IMR-90 (cell line): ENCODE measurements at regions not wholly inside any gene's neighbourhood (a gene's known extent, or its start where the extent isn't known, plus 50 kb on each side); places are given as distances from the start of the nearest gene placed in this dataset.

Experiments
- ATAC-seq: fragments of 200-7000 bp; cut with Tn5 transposase; 2 replicates; pipeline ENCODE4 v1.9.1; 2020; ENCODE audit warnings: low read depth, mild to moderate bottlenecking, moderate library complexity
- BruUV-seq: library from RNA; stranded (reverse); fragments of 400-500 nt; replicated peaks from 2 replicates; lab custom pipeline; 2021; lab: Mats Ljungman, UMichigan
- CTCF ChIA-PET: fragments of 300-600 bp; formaldehyde crosslinking; extraction: SDS; loops from one replicate; lab custom pipeline; 2021; ENCODE audit warnings: antibody characterized with exemption; lab: Yijun Ruan, JAX
- POLR2A ChIA-PET: fragments of 300-600 bp; sonication (Branson Sonifier 250); formaldehyde crosslinking; loops from one replicate; lab custom pipeline; 2022; ENCODE audit warnings: antibody characterized with exemption; ENCODE audit not compliant: unreplicated experiment; lab: Charles Lee
- DNase-seq: peaks from one replicate; pipeline ENCODE4 v3.0.0; 2013
- H2AFZ ChIP-seq: replicated peaks from 2 replicates; pipeline ENCODE3; 2013; ENCODE audit warnings: low read length, mild to moderate bottlenecking; ENCODE audit not compliant: poor library complexity
- H2AK5ac ChIP-seq: 2 replicates; pipeline ENCODE4 v1.6.1; 2013; ENCODE audit warnings: low read depth, low read length, inconsistent platforms
- H2AK9ac ChIP-seq: replicated peaks from 2 replicates; pipeline ENCODE3; 2013; ENCODE audit warnings: mild to moderate bottlenecking, low read depth, low read length, moderate library complexity; ENCODE audit not compliant: poor library complexity
- H2BK120ac ChIP-seq: 2 replicates; pipeline ENCODE4 v1.6.1; 2013; ENCODE audit warnings: low read depth, low read length, inconsistent platforms
- H2BK15ac ChIP-seq: 3 replicates; pipeline ENCODE4 v1.6.1; 2013; ENCODE audit warnings: low read depth, low read length, inconsistent platforms
- H2BK20ac ChIP-seq: 2 replicates; pipeline ENCODE4 v1.6.1; 2013; ENCODE audit warnings: low read depth, mild to moderate bottlenecking, inconsistent platforms, low read length, moderate library complexity
- H2BK5ac ChIP-seq: 2 replicates; pipeline ENCODE4 v1.6.1; 2013; ENCODE audit warnings: mild to moderate bottlenecking, low read depth, low read length, inconsistent platforms; ENCODE audit not compliant: poor library complexity, severe bottlenecking
- H3K14ac ChIP-seq: replicated peaks from 2 replicates; pipeline ENCODE4 v1.6.1; 2013; ENCODE audit warnings: low read depth, low read length, inconsistent platforms
- H3K18ac ChIP-seq: 2 replicates; pipeline ENCODE4 v1.6.1; 2013; ENCODE audit warnings: low read depth, low read length, control low read depth
- H3K23ac ChIP-seq: 2 replicates; pipeline ENCODE4 v1.6.1; 2013; ENCODE audit warnings: low read depth, low read length, inconsistent platforms
- H3K27ac ChIP-seq: 2 replicates; pipeline ENCODE4 v1.5.1; 2013; ENCODE audit warnings: mild to moderate bottlenecking, control low read depth, low read length; ENCODE audit not compliant: insufficient read depth
- H3K27me3 ChIP-seq: 2 replicates; pipeline ENCODE4 v1.6.1; 2013; ENCODE audit warnings: low read length; ENCODE audit not compliant: control insufficient read depth, insufficient read depth
- H3K36me3 ChIP-seq: 2 replicates; pipeline ENCODE4 v1.6.1; 2013; ENCODE audit warnings: low read length, mixed read lengths; ENCODE audit not compliant: control insufficient read depth, insufficient read depth
- H3K4ac ChIP-seq: 2 replicates; pipeline ENCODE4 v1.6.1; 2013; ENCODE audit warnings: low read depth, low read length, inconsistent platforms
- H3K4me1 ChIP-seq: 2 replicates; pipeline ENCODE4 v1.6.1; 2013; ENCODE audit warnings: low read length, mixed read lengths; ENCODE audit not compliant: control insufficient read depth, insufficient read depth
- H3K4me2 ChIP-seq: 2 replicates; pipeline ENCODE4 v1.6.1; 2013; ENCODE audit warnings: low read depth, mild to moderate bottlenecking, control low read depth, low read length, moderate library complexity
- H3K4me3 ChIP-seq: 2 replicates; pipeline ENCODE4 v1.5.1; 2013; ENCODE audit warnings: low read depth, mild to moderate bottlenecking, control low read depth, low read length, moderate library complexity; ENCODE audit not compliant: insufficient read depth
- H3K56ac ChIP-seq: 2 replicates; pipeline ENCODE4 v1.6.1; 2013; ENCODE audit warnings: low read length, inconsistent platforms; ENCODE audit not compliant: insufficient read depth; ENCODE audit errors: extremely low read depth
- H3K79me1 ChIP-seq, 2 experiments: 2 replicates each; pipeline ENCODE4 v1.6.1; 2013; ENCODE audit warnings: low read length in 2 of 2, inconsistent platforms in 1 of 2, low read depth in 1 of 2
- H3K9ac ChIP-seq: 2 replicates; pipeline ENCODE4 v1.6.1; 2013; ENCODE audit warnings: low read depth, low read length, control low read depth
- H3K9me1 ChIP-seq: 2 replicates; pipeline ENCODE4 v1.6.1; 2013; ENCODE audit warnings: low read length, inconsistent platforms; ENCODE audit not compliant: insufficient read depth
- H3K9me3 ChIP-seq: 2 replicates; pipeline ENCODE4 v1.6.1; 2013; ENCODE audit warnings: low read length; ENCODE audit not compliant: control insufficient read depth, insufficient read depth
- H4K20me1 ChIP-seq: 2 replicates; pipeline ENCODE4 v1.6.1; 2013; ENCODE audit warnings: low read length, inconsistent platforms; ENCODE audit not compliant: insufficient read depth
- H4K5ac ChIP-seq: 2 replicates; pipeline ENCODE4 v1.6.1; 2013; ENCODE audit warnings: mild to moderate bottlenecking, low read depth, low read length, control low read depth
- H4K8ac ChIP-seq, 2 experiments: 2 replicates each; pipeline ENCODE4 v1.6.1; 2013; ENCODE audit warnings: low read depth in 2 of 2, low read length in 2 of 2, control low read depth in 1 of 2, inconsistent platforms in 1 of 2
- H4K91ac ChIP-seq: 2 replicates; pipeline ENCODE4 v1.6.1; 2013; ENCODE audit warnings: low read depth, low read length, inconsistent platforms; ENCODE audit not compliant: insufficient read depth
- BHLHE40 ChIP-seq: fragments of 150-350 bp; IDR thresholded peaks from 2 replicates; pipeline ENCODE4 v1.6.1; 2016; ENCODE audit warnings: mild to moderate bottlenecking, low read depth, low read length
- CEBPB ChIP-seq: IDR thresholded peaks from 2 replicates; pipeline ENCODE4 v1.6.1; 2012; ENCODE audit warnings: low read depth, low read length, improper control_type of control experiment
- CHD1 ChIP-seq: IDR thresholded peaks from 2 replicates; pipeline ENCODE4 v1.6.1; 2012; ENCODE audit warnings: low read depth, low read length, improper control_type of control experiment
- FOS ChIP-seq: fragments of 150-350 bp; IDR thresholded peaks from 2 replicates; pipeline ENCODE4 v1.6.1; 2016; ENCODE audit warnings: low read depth, low read length
- MAFK ChIP-seq: IDR thresholded peaks from 2 replicates; pipeline ENCODE4 v1.6.1; 2012; ENCODE audit warnings: low read depth, low read length, improper control_type of control experiment
- MAZ ChIP-seq: IDR thresholded peaks from 2 replicates; pipeline ENCODE4 v1.6.1; 2012; ENCODE audit warnings: low read depth, mild to moderate bottlenecking, low read length, improper control_type of control experiment, moderate library complexity, borderline replicate concordance
- MXI1 ChIP-seq: IDR thresholded peaks from 2 replicates; pipeline ENCODE4 v1.6.1; 2012; ENCODE audit warnings: low read depth, mild to moderate bottlenecking, low read length, moderate library complexity, borderline replicate concordance
- NFE2L2 ChIP-seq: fragments of 150-350 bp; IDR thresholded peaks from 2 replicates; pipeline ENCODE4 v1.6.1; 2016; ENCODE audit warnings: low read depth, mild to moderate bottlenecking, low read length
- POLR2A ChIP-seq: IDR thresholded peaks from 2 replicates; pipeline ENCODE4 v1.6.1; 2012; ENCODE audit warnings: mild to moderate bottlenecking, low read depth, low read length
- RAD21 ChIP-seq: IDR thresholded peaks from 2 replicates; pipeline ENCODE4 v1.6.1; 2012; ENCODE audit warnings: low read length, improper control_type of control experiment
- RCOR1 ChIP-seq: IDR thresholded peaks from 2 replicates; pipeline ENCODE4 v1.6.1; 2012; ENCODE audit warnings: mild to moderate bottlenecking, low read length, improper control_type of control experiment; ENCODE audit not compliant: insufficient replicate concordance
- RFX5 ChIP-seq: IDR thresholded peaks from 2 replicates; pipeline ENCODE4 v1.8.0; 2012; ENCODE audit warnings: low read depth, mild to moderate bottlenecking, low read length, moderate library complexity
- SMC3 ChIP-seq: fragments of 150-350 bp; IDR thresholded peaks from 2 replicates; pipeline ENCODE4 v1.6.1; 2016; ENCODE audit warnings: low read depth, mild to moderate bottlenecking, antibody characterized with exemption, low read length, moderate library complexity
- WGBS, 2 experiments: methylation state at CpG; one replicate each; pipeline versions ENCODE4 v1.1.5 to v1.1.7; 2013; ENCODE audit warnings: missing lambda C conversion rate in 2 of 2; ENCODE audit not compliant: insufficient read length in 1 of 2; ENCODE audit errors: extremely low coverage in 2 of 2; 5-methylcytosine and 5-hydroxymethylcytosine counted together
- dilution Hi-C: fragments of 300-500 bp; cut with HindIII; formaldehyde crosslinking; loops from one replicate; pipeline ENCODE4 v1.14.3; 2018; ENCODE audit warnings: low sequenced_read_pairs; ENCODE audit not compliant: unreplicated experiment
- in situ Hi-C: fragments of 300-500 bp; cut with MboI; formaldehyde crosslinking; loops from 3 replicates; pipeline ENCODE4 v1.14.3; 2019; ENCODE audit warnings: low sequenced_read_pairs, inconsistent platforms, mixed read lengths
- intact Hi-C: fragments of 100-400 bp; cut with micrococcal nuclease; formaldehyde crosslinking; loops from 2 replicates; pipeline ENCODE4 v1.10.0; 2022
- TF ChIP-seq, protein P1 (sequence below): conservative IDR thresholded peaks from 2 replicates; pipeline ENCODE4 v1.5.1; 2012; ENCODE audit warnings: mild to moderate bottlenecking, low read depth, low read length, improper control_type of control experiment
- TF ChIP-seq, protein P2 (sequence below): fragments of 150-350 bp; IDR thresholded peaks from 2 replicates; pipeline ENCODE4 v1.6.1; 2017; ENCODE audit warnings: mild to moderate bottlenecking, antibody characterized with exemption, low read length, low read depth
- TF ChIP-seq, protein P3 (sequence below): fragments of 150-350 bp; IDR thresholded peaks from 2 replicates; pipeline ENCODE4 v1.6.1; 2016; ENCODE audit warnings: low read depth, mild to moderate bottlenecking, low read length, moderate library complexity, borderline replicate concordance

DNA sequence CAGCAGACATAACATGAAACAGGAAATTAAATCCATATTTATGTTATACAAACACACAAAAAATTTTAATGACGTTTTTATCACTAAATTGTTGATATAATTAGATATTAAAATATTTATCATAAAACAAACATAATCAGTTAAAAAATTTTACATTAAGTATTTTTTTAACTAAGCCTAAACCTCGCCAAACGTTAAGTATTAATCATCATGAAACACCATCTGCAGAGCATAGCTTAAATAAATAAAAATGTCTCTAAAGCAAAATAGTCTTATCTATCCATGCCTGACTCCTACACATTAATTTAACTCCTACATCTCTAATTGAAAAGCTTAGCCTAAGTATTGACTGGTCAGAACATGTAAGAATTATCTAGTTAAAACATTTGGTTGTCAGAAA, 271.6 kb upstream of the RND3 start:
- TF ChIP-seq MXI1 (no peak), FOS (no peak), RCOR1 (no peak), CHD1 (no peak), RFX5 (no peak), NFE2L2 (no peak), MAFK (no peak), MAZ (no peak), SMC3 (no peak), RAD21 (no peak), BHLHE40 (no peak), POLR2A (no peak), CEBPB (no peak)
- TF ChIP-seq, protein P1, sequence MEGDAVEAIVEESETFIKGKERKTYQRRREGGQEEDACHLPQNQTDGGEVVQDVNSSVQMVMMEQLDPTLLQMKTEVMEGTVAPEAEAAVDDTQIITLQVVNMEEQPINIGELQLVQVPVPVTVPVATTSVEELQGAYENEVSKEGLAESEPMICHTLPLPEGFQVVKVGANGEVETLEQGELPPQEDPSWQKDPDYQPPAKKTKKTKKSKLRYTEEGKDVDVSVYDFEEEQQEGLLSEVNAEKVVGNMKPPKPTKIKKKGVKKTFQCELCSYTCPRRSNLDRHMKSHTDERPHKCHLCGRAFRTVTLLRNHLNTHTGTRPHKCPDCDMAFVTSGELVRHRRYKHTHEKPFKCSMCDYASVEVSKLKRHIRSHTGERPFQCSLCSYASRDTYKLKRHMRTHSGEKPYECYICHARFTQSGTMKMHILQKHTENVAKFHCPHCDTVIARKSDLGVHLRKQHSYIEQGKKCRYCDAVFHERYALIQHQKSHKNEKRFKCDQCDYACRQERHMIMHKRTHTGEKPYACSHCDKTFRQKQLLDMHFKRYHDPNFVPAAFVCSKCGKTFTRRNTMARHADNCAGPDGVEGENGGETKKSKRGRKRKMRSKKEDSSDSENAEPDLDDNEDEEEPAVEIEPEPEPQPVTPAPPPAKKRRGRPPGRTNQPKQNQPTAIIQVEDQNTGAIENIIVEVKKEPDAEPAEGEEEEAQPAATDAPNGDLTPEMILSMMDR, result no peak
- TF ChIP-seq, protein P2, sequence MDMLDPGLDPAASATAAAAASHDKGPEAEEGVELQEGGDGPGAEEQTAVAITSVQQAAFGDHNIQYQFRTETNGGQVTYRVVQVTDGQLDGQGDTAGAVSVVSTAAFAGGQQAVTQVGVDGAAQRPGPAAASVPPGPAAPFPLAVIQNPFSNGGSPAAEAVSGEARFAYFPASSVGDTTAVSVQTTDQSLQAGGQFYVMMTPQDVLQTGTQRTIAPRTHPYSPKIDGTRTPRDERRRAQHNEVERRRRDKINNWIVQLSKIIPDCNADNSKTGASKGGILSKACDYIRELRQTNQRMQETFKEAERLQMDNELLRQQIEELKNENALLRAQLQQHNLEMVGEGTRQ, result no peak
- TF ChIP-seq, protein P3, sequence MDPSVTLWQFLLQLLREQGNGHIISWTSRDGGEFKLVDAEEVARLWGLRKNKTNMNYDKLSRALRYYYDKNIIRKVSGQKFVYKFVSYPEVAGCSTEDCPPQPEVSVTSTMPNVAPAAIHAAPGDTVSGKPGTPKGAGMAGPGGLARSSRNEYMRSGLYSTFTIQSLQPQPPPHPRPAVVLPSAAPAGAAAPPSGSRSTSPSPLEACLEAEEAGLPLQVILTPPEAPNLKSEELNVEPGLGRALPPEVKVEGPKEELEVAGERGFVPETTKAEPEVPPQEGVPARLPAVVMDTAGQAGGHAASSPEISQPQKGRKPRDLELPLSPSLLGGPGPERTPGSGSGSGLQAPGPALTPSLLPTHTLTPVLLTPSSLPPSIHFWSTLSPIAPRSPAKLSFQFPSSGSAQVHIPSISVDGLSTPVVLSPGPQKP, result no peak
- dilution Hi-C loops, result no loop called here
- H2BK20ac ChIP-seq, result no peak overlapping the region
- ChIA-PET POLR2A (no interaction called here), CTCF (interaction anchor here (0.7 kb wide), 1 partner anchor 11 kb away, joined by 4 read pairs; no protein-coding TSS in a partner anchor)
- no peak overlapping the region for H2AK9ac ChIP-seq
- H3K27ac ChIP-seq, result no peak overlapping the region
- no peak overlapping the region for H3K23ac ChIP-seq
- no peak overlapping the region for H3K4me3 ChIP-seq
- ATAC-seq (peak; percentile 76), DNase-seq (peak; percentile 37)
- no peak overlapping the region for H3K18ac ChIP-seq
- H4K20me1 ChIP-seq, result no peaks in the 10 kb centered on the region
- H2BK5ac ChIP-seq, result no peak overlapping the region
- BruUV-seq, result no TSS peak
- no peak overlapping the region for H2BK15ac ChIP-seq
- in situ Hi-C loops, result no loop called here
- intact Hi-C loops, result no loop called here
- no peak overlapping the region for H3K56ac ChIP-seq
- H3K4ac ChIP-seq, result no peak overlapping the region
- H3K79me1 ChIP-seq, result no peaks in the 10 kb centered on the region
- no peak overlapping the region for H2AK5ac ChIP-seq
- H3K14ac ChIP-seq, result no peak overlapping the region
- no peak overlapping the region for H4K91ac ChIP-seq
- no peaks in the 10 kb centered on the region; the same call in 1 of the 2 replicates for H3K9me1 ChIP-seq
- no peaks in the 10 kb centered on the region for H3K4me1 ChIP-seq
- H3K36me3 ChIP-seq, result no peaks in the 10 kb centered on the region
- no peaks in the 10 kb centered on the region for H3K27me3 ChIP-seq
- no peak overlapping the region for H2BK120ac ChIP-seq
- WGBS, 2 experiments, result no CpG with 5 or more reads among the region's 3 CpGs
- no peak overlapping the region for H2AFZ ChIP-seq
- no peaks in the 10 kb centered on the region for H3K9me3 ChIP-seq
- no peak overlapping the region for H3K4me2 ChIP-seq
- no peak overlapping the region for H4K8ac ChIP-seq
- no peak overlapping the region for H3K9ac ChIP-seq
- no peak overlapping the region for H4K5ac ChIP-seq
